Stimulated activated CD8-positive, alpha-beta memory T cell treated with anti-CD3 and anti-CD28 coated beads, Interleukin-15, amount 100 ng/mL, for 4 hours (primary cell): ENCODE measurements at regions not wholly inside any gene's neighbourhood (a gene's known extent, or its start where the extent isn't known, plus 50 kb on each side); places are given as distances from the start of the nearest gene placed in this dataset.
"Not testable (repeated sequence)": the region's sequence is repeated elsewhere in the genome, so short reads cannot be mapped to it uniquely, and the experiment has no call there.

Experiments used
- DNase-seq, 2 donors: peaks; one replicate each; pipeline ENCODE4 v3.0.0-alpha.2; 2020; ENCODE audit warnings: low read depth in 2 of 2

GRCh38 chr13:30065181-30065580 is 214.8 kb upstream of the UBL3 start:
- no peak for DNase-seq

DNA sequence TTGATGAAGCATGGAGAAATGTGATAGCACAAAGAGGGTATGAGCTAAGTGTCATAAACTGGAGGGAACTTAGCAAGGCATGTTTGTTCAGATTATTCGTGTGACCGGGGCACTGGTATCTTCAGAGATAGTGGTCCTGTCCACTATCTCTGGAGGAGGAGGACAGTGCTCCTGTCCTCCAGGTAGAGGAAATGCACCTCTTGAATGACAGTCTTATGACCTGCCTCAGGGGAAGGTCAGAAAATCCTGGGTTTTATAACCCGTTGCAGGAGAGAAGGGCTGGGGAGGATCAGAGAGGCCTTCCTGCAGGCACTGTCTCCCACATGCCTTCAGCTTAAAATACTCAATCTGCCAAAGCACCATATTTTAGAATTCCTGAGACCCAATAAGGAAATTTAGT is 213.5 kb upstream of the UBL3 start:
- no peak for DNase-seq

DNA sequence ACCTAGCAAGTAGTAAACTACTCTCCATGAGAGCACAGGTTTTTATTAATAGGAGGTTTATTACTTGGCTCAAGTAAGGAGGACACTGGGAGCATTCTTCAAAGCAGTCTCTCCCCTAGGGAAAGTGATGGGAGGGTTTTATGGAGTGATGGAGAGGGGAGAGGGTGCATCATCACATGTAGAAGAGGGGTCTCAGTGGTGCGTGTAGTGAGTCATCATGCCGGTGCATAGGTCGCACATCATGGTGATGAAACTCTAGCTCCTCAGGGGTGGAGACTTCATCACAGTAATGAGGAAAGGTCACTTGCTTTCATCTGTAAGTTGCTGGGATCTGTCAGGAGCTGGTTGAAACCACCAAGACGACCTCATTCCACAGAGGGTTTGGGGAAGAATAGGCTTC is 210.8 kb upstream of the UBL3 start:
- DNase-seq: no peak

GRCh38 chr13:30058429-30058828 is 208.0 kb upstream of the UBL3 start:
- no peak for DNase-seq

DNA sequence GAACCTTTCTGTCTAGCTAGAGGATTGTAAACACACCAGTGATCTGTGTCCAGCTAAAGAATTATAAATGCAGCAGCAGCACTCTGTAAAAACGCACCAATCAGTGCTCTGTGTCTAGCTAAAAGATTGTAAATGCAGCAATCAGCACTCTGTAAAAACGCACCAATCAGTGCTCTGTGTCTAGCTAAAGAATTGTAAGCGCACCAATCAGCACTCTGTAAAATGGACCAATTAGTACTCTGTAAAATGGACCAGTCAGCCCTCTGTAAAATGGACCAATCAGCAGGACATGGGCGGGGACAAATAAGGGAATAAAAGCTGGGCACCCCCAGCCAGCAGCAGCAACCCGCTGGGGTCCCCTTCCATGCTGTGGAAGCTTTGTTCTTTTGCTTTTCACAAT is 204.1 kb upstream of the UBL3 start:
- not testable (repeated sequence) for DNase-seq

GRCh38 chr13:30053939-30054338 is 203.5 kb upstream of the UBL3 start:
- no peak for DNase-seq

GRCh38 chr13:30052120-30052519 is 201.7 kb upstream of the UBL3 start:
- no peak for DNase-seq

DNA sequence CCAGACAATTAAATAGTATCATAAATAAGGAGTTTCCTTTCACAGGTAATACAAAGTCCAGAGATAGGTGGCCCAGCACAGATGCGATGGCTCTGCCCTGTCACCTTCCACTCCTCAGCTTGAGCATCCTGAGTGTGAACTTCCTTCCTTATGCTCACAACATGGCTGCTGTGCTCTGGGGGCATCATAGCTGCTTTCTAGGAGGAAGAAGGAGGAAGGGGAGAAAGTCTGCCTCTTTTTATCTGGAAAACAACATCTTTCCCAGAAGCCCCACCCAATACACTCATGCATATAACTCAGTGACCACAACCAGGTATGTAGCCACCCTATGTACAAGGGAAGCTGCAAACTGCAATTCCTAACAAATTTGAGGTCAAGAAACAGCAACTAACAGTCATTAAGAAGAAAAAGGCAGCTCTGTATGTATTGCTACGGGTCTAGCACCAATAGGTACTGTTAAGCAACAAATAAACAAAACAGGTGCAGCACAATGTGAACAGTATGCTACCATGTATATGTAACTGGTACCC is 201.2 kb upstream of the UBL3 start:
- no peak for DNase-seq

DNA sequence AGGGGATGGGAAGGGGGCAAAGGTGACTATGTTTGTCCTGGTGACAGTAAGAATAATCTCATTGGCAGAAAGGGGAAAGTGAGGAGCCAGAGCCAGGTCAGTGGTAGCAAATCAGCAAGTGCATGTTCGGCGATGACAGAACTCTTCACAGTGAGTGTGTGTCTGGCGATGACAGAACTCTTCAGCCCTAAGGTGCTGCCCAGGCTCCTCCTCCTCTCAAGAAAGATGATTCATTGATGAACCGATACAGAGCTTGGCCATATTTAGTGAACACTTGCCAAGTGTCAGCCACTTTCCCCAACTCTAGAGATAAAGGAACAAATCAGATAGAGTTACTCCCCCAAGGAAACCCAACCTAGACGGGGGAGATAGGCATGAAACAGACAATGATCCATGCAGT is 199.3 kb upstream of the UBL3 start:
- DNase-seq: no peak

- no peak for DNase-seq
These were observed 196.9 kb upstream of the UBL3 start for GRCh38 chr13:30047154-30047874.

DNA sequence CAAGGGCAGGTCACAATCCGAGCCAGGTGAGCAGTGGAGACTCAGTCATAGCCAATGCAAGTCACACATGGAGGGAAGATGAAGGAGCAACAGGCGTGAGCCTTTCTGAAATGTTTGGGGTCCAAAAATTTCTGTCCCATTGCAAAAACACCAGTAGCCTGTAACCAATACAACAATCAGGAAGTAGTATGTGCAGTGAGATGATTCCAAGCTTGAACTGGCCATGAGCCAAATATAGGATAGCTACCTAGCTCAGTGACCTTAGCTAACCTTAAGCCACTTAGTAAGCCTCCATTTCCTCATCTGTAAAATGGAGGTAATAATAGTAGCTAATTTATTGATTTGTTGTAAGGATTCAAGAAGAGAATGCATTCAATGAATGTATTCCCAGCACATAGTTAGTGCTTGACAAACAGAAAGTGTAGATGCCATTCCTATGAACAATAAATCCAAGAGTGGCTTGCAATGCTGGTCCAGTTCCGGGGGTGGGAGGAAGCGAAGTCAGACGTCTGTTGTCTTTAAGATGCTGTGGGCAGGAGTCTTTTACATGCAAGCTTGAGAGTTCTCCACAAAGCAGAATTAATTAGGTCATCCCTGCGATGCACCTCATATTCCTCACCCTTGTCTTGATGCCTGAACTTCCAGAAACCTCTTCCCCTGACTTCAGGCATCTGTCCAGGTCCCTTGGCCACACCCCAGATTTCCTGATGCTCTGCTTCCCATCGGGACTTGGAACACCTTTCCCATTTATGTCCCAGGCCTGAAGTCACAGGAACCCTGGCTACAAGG is 195.7 kb upstream of the UBL3 start:
- DNase-seq: no peak

DNA sequence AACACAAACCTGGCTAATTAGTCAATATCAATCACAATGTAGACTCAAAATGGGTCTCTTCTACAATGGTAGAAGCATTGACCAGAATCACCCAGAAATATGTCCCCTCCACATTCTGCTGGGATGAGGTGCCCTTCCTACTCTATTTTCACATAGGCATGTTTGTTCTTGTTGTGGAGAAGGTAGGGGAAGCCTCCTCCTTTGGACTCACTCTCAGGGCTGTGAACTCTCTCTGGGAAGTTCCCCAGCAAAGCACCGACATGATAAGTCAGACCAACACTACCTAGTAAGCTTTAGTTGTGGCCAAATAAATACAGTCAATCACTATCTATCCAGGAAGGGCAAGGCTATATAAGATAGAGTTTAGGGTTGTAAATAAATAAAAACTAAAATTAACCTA is 194.5 kb upstream of the UBL3 start:
- no peak for DNase-seq

GRCh38 chr13:30043631-30043925 is 193.2 kb upstream of the UBL3 start:
- no peak for DNase-seq

GRCh38 chr13:30042891-30043630 is 192.6 kb upstream of the UBL3 start:
- DNase-seq: no peak

DNA sequence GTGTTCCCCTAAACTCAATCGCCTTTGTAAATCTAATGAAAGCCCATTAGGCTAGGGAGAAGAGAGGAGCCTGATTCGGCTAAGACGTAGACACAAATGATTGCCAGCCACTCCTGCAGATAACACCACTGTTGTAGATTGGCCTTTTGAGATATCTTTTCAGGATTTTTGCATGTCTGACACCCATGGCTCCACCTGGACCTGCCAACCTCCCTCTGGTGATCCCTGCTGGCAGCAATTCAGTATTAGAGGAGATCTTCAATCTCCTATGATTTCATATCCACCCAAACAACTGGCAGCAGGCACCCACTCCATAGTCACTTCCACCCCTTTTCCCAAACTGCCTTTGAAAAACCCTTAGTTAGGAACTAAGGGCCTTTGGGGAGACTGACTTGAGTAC is 191.9 kb upstream of the UBL3 start:
- DNase-seq: no peak

DNA sequence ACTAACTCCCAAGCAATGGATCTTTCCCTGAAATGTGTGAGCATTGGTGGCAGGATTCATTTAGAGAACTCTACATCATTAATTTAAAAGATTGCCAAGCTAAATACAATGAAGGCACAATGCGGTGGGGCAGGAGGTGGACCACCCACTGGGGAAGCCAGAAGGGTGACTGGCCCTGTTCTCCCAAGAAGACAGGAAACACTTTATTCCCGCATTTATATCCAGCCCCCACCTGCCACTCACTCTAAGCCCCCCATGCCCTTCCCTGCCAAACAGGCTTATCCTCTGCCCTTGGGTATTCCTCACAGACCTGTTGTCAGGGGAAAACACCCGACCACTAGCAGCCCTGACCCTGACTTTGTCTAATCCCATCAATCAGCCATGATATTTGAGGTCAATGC is 189.1 kb upstream of the UBL3 start:
- DNase-seq: no peak

- DNase-seq: no peak
These were observed 188.5 kb upstream of the UBL3 start for GRCh38 chr13:30038884-30039283.

DNA sequence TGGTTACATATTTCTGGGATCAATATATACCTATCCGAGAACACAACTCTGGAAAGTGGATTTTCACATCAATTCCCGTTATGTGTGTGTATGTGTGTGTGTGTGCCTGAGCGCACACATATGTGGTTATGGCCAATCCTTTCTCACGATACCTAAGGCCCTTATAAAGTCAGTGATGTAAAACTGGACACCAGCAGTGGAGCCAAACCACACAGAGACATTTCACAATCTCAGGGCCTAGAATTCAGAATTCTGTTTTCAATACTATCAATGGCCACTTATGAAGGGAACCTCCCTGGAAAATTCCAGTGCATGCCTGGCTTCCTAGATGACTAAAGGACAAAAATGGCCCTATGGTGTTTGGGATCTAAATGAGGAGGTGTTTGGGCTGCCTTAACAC is 187.3 kb upstream of the UBL3 start:
- no peak for DNase-seq

- DNase-seq: no peak
These were observed 186.9 kb upstream of the UBL3 start for GRCh38 chr13:30037306-30037705.

DNA sequence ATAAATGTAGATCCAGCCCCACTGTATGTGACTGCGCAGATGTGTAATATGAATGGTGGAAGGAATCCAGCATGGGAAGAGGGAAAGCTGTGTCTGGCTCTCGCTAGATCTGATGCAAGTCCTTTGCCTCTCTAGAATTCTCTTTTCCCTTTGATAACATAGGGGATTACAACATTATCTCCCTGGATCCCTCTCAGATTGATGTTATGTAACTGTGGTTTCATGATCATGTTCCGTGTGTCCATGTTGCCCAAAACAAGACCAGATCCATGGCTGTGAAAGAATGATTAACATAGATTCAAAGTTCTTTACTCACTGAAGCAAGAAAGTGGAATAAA is 184.0 kb upstream of the UBL3 start:
- DNase-seq: no peak

- no peak for DNase-seq
These were observed 183.5 kb upstream of the UBL3 start for GRCh38 chr13:30033681-30034457.

GRCh38 chr13:30032263-30032662 is 181.8 kb upstream of the UBL3 start:
- no peak for DNase-seq
